T47D (cell line): ENCODE measurements at regions not wholly inside any gene's neighbourhood (a gene's known extent, or its start where the extent isn't known, plus 50 kb on each side); places are given as distances from the start of the nearest gene placed in this dataset.

ENCODE experiments used
- DNase-seq, 2 experiments: peaks; one replicate each; pipeline versions ENCODE4 v3.0.0 to v3.0.0-alpha.2; 2011 to 2012; ENCODE audit warnings: low read depth in 1 of 2, low spot score in 1 of 2
- JUND ChIP-seq: IDR thresholded peaks from 2 replicates; pipeline ENCODE4 v1.6.1; 2012; ENCODE audit warnings: low read depth
- in situ Hi-C: cut with HindIII; loops from 2 replicates; pipeline ENCODE4 v1.10.0; 2016; ENCODE audit warnings: low sequenced_read_pairs, low pct_unique_long_range_greater_than_20kb

- no peak for TF ChIP-seq JUND
- DNase-seq, result no peak
- in situ Hi-C loops, result no loop called here
Measured at GRCh38 chr12:114238808-114239207, 167.1 kb downstream of the TBX5 start.

DNA sequence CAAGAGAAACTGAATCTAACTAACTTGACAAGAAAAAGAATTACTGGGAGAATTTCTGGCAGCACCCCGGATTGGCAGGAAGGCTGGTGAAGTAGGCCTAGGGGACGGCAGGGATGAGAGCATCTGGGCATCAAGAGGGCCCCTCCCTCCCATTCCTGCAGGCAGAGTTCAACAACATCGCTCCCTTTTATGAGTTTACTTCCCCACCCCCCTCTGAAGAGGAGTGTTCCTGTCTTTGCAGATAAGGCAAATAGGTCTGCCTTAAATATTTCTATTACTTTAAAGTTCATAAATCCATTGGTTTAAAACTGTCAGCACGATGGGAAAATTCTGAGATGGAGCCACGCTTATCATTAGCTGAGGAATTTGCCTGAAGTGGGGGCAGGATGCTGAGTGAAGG lies 168.7 kb downstream of the TBX5 start:
- TF ChIP-seq JUND, result no peak
- in situ Hi-C loops, result no loop called here
- DNase-seq, result no peak

- no peak for TF ChIP-seq JUND
- in situ Hi-C loops, result no loop called here
- DNase-seq, result no peak
Measured at GRCh38 chr12:114232187-114232586, 173.8 kb downstream of the TBX5 start.

DNA sequence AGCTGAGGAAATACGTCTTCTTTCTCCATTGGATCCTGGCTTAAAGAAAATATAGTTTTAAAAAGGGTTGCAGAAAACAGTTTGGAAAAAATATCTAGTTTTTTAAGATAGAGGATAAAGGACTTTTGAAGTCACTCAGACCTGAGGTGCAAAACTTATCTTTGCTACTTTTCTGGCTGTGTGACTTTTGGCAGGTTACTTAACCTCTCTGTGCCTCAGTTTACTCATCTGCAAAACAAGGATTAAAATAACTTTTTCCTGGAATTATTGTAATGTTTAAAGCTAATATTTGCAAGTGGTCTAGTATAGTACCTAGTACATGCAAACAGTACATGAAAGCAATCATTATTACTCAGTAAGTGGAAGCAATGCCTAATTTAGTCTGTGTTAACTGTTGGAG lies 176.8 kb downstream of the TBX5 start:
- DNase-seq, result no peak
- TF ChIP-seq JUND, result no peak
- in situ Hi-C loops, result no loop called here

DNA sequence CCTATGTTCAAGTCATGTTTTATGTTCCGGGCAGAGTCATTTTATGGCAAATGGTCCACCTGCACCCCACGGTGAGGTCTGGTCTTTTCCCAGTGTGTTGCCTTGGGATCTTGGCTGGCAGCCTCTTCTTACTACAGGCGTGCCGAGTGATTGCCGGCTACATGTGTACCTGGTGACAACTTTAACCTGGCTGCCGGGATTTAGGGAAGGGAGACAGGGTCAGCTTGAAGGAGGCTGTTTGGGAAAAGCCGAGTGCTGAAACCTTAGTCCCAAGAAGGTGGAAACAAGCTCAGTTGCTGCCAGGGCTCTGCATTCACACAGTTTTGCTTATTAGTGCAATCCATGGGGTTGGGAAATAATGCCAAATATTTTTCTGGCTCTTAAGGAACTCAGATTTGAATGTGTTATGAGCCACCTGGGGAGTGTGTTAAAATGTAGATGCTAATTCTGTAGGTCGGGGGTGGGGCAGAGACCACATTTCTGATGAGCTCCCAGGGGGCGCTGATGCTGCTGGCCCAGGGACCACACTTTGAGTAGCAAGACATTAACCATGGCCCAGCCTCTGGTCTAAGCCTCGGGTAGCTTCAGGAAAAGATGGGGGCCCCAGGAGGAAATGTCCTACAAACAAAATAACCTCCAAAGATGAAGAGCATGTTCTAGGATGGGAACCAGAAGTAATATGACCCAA lies 179.6 kb downstream of the TBX5 start:
- DNase-seq, result no peak
- no peak for TF ChIP-seq JUND
- in situ Hi-C loops, result no loop called here

GRCh38 chr12:114221957-114222630 lies 183.8 kb downstream of the TBX5 start:
- DNase-seq, result no peak
- in situ Hi-C loops, result no loop called here
- TF ChIP-seq JUND, result no peak

- TF ChIP-seq JUND, result no peak
- no peak for DNase-seq
- in situ Hi-C loops, result no loop called here
Measured at GRCh38 chr12:114221136-114221833, 184.7 kb downstream of the TBX5 start.

- in situ Hi-C loops, result no loop called here
- no peak for TF ChIP-seq JUND
- no peak for DNase-seq
Measured at GRCh38 chr12:114220311-114220710, 185.6 kb downstream of the TBX5 start.

GRCh38 chr12:114218136-114218535 lies 187.8 kb downstream of the TBX5 start:
- in situ Hi-C loops, result no loop called here
- no peak for DNase-seq
- TF ChIP-seq JUND, result no peak

- in situ Hi-C loops, result no loop called here
- DNase-seq, result no peak
- no peak for TF ChIP-seq JUND
Measured at GRCh38 chr12:114215746-114216145, 190.2 kb downstream of the TBX5 start.

GRCh38 chr12:114213055-114213581 lies 192.8 kb downstream of the TBX5 start:
- no peak for TF ChIP-seq JUND
- DNase-seq, result no peak
- in situ Hi-C loops, result no loop called here

DNA sequence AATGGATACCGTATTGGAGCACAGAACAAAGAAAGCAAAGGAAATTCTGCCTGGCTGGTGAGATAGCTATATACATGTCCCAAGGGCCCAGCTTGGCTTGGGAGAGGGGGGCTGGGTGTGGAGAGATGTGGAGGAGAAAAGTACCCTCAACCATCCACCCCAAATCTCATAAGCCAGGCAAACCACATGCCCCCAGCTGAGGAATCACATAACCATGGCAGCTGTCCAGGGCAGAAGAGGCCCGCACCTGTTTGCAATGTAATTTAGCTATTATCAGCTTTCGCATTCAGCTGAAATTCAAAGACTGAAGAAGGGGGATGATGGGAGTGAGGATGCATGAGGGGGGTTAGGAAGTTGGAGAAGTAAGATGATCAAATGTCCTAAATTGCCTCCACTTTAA lies 196.1 kb downstream of the TBX5 start:
- TF ChIP-seq JUND, result no peak
- in situ Hi-C loops, result no loop called here
- no peak for DNase-seq

DNA sequence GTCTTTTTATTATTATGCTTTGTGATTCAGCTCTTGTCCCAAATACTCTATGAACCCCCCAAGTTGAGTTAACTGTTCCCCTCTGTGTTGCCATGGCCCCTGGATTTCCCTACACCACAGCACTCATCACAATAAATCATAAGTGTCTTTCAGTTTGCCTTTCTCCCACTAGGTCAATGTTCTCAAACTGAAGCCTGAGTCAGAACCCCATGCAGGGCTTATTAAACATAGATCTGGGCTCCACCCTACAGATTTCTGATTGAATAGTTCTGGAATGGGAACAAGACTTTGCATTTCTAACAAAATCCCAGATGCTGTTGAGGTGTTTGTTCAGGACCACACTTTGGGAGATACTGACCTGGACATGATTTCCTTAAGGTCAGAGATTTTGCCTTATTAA lies 199.4 kb downstream of the TBX5 start:
- DNase-seq, result no peak
- in situ Hi-C loops, result no loop called here
- no peak for TF ChIP-seq JUND
